ENCODE measurements at regions not wholly inside any gene's neighbourhood (a gene's known extent, or its start where the extent isn't known, plus 50 kb on each side); places are given as distances from the start of the nearest gene placed in this dataset.

DNA sequence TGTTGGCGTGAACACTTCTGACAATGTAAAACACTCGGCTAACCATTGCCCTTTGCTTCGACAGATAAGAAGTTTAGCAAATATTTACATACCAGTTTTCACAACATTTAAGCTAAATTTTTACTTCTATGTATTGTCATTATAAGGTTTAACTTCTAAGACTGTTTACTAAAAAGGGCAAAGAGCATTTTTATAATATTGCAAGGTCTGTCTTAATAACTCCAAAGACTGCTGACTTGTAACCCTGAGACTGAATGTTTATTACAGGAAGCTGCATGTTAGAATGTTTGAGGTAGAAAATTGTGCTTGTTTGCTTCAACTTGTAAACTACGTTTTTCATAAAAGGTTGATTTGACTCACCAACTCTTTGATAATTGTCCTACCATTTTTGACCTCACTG, 213.2 kb upstream of the RPS6KA3 start:
- TF ChIP-seq, protein P1, sequence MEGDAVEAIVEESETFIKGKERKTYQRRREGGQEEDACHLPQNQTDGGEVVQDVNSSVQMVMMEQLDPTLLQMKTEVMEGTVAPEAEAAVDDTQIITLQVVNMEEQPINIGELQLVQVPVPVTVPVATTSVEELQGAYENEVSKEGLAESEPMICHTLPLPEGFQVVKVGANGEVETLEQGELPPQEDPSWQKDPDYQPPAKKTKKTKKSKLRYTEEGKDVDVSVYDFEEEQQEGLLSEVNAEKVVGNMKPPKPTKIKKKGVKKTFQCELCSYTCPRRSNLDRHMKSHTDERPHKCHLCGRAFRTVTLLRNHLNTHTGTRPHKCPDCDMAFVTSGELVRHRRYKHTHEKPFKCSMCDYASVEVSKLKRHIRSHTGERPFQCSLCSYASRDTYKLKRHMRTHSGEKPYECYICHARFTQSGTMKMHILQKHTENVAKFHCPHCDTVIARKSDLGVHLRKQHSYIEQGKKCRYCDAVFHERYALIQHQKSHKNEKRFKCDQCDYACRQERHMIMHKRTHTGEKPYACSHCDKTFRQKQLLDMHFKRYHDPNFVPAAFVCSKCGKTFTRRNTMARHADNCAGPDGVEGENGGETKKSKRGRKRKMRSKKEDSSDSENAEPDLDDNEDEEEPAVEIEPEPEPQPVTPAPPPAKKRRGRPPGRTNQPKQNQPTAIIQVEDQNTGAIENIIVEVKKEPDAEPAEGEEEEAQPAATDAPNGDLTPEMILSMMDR (IDR thresholded peaks at IDR 0.05): no peak
- no peak for TF ChIP-seq RAD21 (IDR thresholded peaks at IDR 0.05; ENCODE audit: low read length)
- TF ChIP-seq EP300 (IDR thresholded peaks at IDR 0.05; ENCODE audit: borderline replicate concordance in 1 of 2, low read depth in 1 of 2, low read length in 1 of 2): no peak
- no peak for TF ChIP-seq EZH2phosphoT487 (IDR thresholded peaks at IDR 0.05; ENCODE audit: borderline replicate concordance, low read depth)
- no peak for TF ChIP-seq JUND (IDR thresholded peaks at IDR 0.05)
- TF ChIP-seq RCOR1 (IDR thresholded peaks at IDR 0.05; ENCODE audit: low read length): no peak
- no peak for TF ChIP-seq MXI1 (IDR thresholded peaks at IDR 0.05; ENCODE audit: low read depth, low read length)
